ENCODE measurements at regions not wholly inside any gene's neighbourhood (a gene's known extent, or its start where the extent isn't known, plus 50 kb on each side); places are given as distances from the start of the nearest gene placed in this dataset.

DNA sequence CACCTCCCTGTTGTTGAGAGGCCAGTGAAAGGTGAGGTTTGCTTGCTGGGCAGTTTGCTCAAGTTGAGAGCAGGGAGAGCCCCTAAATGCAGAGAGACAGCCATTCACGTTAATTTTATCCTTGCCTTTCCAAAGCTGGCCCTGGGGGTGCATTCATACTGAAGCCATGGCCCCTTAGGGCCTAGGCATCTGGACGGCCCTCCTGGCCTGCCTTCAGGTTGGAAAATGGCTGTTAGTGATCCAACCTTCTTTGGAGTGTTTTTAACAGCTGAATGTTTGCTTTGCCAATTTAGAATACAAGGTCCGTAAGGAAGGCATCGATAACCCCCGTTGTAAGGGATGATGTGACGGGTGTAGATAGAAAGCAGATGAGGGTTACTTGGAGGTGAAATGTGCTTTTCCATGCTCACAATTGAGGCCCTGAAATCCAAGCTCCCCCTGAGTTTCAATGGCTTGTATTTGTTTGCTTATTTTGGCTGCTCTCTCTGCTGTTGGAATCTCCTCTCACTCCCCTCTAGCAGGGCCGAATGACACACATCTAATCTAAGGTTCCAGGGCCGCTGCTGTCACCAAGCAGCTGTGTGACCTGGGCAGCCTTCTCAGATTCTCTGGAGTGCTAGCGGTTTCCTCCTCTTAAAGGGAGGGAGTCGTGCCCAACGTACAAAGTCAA is 171.6 kb upstream of the MKI67 start:
- TF ChIP-seq CTCF (conservative IDR thresholded peaks at IDR 0.05): no peak

DNA sequence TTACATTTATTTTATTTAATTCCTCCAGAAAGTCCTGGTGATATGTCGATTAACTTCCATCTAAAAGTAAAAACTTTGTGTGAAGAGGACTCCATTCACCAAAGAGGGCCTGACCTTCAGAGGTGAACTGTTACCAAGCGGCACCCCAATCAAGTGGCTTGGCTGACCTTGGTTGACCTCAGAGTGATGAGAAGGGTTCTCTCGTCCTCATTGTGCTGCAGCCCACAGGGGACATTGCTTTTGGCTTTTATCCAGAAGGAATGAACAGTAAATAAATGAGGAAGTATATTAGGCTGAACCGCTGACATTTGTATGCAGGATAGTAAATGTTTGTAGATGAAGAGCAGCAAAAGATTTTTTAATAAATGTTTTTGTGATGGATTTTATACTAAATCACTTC is 172.4 kb upstream of the MKI67 start:
- no peak overlapping the region for H3K27ac ChIP-seq
- TF ChIP-seq CTCF (conservative IDR thresholded peaks at IDR 0.05): no peak

More for the DNA sequence above, 171.6 kb upstream of the MKI67 start:
- no peak overlapping the region for H3K27ac ChIP-seq

DNA sequence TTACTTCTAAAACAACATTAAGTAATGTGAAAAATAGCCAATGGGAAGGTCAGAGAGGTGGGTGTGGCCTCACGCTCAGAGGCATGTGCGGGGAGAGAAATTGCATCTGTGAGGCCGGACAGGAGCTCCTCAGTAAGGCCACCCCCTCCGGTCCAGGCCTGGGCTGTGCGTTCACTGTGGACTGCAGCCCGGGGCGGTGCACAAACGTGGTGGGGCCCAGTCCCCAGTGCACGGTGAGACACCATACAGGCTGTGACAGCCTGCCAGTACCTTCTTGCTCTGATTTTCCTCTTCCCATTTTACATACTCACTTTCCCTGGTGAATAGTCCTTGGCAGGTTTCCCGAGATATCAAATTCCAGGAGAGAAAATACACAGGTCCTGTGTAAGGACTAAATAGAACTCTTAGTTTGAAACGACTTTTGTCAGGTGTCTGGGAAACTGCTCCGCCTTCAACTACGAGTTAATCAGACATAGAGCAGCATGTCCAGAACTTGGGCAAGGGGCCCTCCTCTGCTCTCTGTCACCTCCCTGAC is 174.1 kb upstream of the MKI67 start:
- TF ChIP-seq CTCF (conservative IDR thresholded peaks at IDR 0.05): no peak
- H3K27ac ChIP-seq: no peak overlapping the region

- TF ChIP-seq CTCF (conservative IDR thresholded peaks at IDR 0.05): no peak
- H3K27ac ChIP-seq: no peak overlapping the region
Measured at GRCh38 chr10:128301051-128301450, 174.8 kb upstream of the MKI67 start.

GRCh38 chr10:128302808-128303207 is 176.6 kb upstream of the MKI67 start:
- no peak overlapping the region for H3K27ac ChIP-seq
- TF ChIP-seq CTCF (conservative IDR thresholded peaks at IDR 0.05): no peak

DNA sequence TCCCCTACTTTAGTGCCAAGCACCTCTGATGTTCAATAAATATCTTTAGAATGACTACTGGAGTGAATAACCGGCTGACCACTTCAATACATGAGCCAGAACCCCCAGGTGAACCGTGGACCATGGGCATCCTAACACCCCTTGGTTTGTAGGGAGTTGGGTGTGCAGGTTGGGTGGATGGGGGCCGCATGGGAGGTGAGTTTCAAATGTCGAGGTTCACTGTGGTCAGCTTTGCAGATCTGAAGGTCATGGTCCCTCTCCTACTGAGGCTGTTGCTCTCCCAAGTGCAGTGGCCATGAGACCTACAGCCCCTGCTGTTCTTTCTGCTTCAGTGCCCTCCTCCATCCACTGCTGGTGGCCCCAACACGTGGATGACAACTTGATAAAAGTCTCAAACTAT is 178.0 kb upstream of the MKI67 start:
- TF ChIP-seq CTCF (conservative IDR thresholded peaks at IDR 0.05): no peak
- no peak overlapping the region for H3K27ac ChIP-seq

- H3K27ac ChIP-seq: no peak overlapping the region
- TF ChIP-seq CTCF (conservative IDR thresholded peaks at IDR 0.05): no peak
Measured at GRCh38 chr10:128305601-128306345, 179.6 kb upstream of the MKI67 start.
